ENCODE measurements at regions not wholly inside any gene's neighbourhood (a gene's known extent, or its start where the extent isn't known, plus 50 kb on each side); places are given as distances from the start of the nearest gene placed in this dataset.

DNA sequence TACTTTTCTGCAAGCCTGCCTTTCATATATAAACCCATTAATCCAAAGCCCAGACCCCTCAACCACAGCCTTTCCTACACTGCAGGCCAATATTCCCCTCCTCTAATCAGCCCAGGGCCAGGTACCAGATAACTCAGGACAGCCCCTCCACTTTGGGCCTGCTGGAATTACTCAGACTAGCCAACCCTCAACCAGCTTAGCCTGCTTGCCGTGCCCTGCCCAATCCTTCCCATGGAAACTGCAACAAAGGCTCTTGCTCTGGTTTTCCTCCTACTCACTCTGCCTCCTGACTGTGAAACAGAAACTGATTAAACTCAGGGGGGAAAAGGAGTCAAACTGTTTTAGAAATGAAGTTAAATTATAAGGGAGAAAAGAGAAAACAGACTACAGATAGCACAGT, 248.1 kb downstream of the KLF13 start:
- TF ChIP-seq, protein P1, sequence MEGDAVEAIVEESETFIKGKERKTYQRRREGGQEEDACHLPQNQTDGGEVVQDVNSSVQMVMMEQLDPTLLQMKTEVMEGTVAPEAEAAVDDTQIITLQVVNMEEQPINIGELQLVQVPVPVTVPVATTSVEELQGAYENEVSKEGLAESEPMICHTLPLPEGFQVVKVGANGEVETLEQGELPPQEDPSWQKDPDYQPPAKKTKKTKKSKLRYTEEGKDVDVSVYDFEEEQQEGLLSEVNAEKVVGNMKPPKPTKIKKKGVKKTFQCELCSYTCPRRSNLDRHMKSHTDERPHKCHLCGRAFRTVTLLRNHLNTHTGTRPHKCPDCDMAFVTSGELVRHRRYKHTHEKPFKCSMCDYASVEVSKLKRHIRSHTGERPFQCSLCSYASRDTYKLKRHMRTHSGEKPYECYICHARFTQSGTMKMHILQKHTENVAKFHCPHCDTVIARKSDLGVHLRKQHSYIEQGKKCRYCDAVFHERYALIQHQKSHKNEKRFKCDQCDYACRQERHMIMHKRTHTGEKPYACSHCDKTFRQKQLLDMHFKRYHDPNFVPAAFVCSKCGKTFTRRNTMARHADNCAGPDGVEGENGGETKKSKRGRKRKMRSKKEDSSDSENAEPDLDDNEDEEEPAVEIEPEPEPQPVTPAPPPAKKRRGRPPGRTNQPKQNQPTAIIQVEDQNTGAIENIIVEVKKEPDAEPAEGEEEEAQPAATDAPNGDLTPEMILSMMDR (IDR thresholded peaks at IDR 0.05) = no peak
- TF ChIP-seq POLR2A (IDR thresholded peaks at IDR 0.05) = no peak
